ENCODE measurements at regions not wholly inside any gene's neighbourhood (a gene's known extent, or its start where the extent isn't known, plus 50 kb on each side); places are given as distances from the start of the nearest gene placed in this dataset.

DNA sequence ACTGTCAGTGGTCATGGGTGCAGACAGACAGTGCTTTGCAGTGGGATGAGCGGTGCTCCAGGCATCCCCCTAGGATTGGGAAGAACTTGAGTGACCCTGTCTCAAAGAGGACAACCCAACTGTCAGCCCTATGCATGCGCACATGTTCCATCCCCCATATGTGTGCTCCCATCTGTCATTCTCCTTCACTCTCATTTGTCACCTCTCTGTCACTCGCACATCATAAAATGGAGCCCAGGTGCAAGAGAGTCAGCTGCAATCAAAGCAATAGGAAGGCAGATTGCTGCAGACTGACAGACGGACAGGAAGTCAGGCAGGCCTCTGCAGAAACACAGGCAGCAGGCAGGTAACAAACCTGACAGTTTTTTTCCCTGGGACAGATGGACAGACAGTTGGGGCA, 101.8 kb upstream of the CCL1 start:
- TF ChIP-seq POLR2A (IDR thresholded peaks at IDR 0.05; ENCODE audit: low read length) = no peak
- no peak for TF ChIP-seq GATA1 (IDR thresholded peaks at IDR 0.05; ENCODE audit: low read depth, low read length)
